GM19043 (cell line): ENCODE measurements at regions not wholly inside any gene's neighbourhood (a gene's known extent, or its start where the extent isn't known, plus 50 kb on each side); places are given as distances from the start of the nearest gene placed in this dataset.

Experiments
- ATAC-seq: cut with Tn5 transposase; IDR thresholded peaks from one replicate; pipeline ENCODE4 v1.9.1; 2021; ENCODE audit warnings: low read depth; ENCODE audit not compliant: unreplicated experiment

DNA sequence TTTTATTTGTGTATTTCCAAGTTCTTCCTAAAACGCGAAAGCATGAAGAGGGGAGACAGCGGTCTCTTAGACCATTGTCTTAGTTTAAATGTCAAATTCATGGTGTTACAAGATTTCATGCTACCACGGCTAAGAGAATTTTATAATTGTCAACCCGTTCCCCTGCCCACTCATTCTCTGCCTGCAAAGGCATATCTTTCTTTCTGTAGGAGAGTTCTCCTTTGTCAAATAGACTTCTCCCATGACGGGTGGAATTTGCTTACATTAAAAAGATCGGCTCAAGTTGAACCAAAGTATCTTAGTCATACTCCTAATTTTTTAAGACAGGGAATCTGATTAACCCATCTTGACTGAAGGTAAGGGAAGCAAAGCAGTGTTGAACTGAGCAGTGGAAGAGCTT lies 539.2 kb downstream of the REEP3 start:
- no peak for ATAC-seq

DNA sequence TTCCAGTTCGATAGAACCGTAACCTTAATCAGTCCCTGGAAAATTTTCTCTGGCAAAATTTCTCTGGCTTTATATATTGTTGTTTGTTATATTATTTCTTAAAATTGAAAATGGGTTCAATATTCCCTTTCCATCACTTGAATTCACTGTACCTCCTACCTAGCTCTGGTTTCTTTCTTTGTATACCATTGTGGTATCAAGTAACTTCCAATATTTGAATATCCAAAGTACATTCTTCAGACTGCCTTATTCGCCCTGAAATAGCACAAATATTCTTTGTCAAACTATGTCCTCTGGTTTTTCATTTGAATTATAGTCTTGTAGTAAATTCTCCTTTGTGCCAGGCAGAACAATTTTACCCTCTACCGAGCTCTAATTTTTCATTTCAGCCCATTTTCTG lies 541.6 kb downstream of the REEP3 start:
- ATAC-seq, result no peak

DNA sequence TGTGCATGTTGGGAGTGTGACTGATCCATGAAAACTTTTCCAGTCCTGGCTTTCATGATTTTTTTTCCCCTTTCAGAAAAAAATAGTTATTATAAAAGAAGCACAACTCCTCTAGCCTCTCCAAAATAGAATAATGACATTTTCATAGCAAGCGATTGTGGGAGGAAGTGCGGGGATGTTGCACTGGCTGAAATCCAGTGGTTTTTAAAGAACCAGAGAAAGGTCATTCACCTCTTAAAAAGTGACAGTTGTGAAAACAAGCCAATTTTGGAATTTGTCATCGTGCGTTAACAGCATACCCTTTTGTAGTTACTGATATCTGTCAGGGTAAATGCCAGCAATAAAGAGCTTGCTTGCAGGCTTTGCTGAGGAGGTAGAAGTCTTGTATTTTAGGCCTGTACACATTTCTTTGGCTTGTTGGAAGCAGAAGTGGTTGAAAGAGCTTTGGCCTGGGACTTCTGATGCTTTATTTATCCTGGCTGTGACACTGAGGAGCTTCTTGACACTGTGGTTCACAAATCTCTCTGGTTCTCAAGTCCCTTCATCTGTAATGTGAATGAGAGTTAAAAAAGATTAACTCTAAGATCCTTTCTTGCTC lies 545.9 kb downstream of the REEP3 start:
- ATAC-seq, result no peak

DNA sequence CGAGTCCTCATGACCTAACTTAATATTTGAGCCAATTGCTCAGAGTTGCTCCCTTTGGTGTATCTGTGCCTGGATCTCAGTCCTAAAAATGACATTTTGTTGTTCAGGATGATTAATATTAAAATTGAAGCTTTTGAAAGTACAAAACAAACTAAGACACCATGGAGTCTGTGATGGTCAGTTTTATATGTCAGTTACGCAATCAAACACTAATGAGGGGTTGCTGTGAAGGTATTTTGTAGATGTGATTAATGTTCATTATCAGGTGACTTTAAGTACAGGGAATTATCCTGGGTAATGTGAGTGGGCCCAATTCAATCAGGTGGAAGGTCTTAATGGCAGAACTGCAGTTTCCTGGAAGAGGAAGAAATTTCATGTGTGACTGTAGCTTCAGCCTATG lies 546.7 kb downstream of the REEP3 start:
- ATAC-seq, result no peak

DNA sequence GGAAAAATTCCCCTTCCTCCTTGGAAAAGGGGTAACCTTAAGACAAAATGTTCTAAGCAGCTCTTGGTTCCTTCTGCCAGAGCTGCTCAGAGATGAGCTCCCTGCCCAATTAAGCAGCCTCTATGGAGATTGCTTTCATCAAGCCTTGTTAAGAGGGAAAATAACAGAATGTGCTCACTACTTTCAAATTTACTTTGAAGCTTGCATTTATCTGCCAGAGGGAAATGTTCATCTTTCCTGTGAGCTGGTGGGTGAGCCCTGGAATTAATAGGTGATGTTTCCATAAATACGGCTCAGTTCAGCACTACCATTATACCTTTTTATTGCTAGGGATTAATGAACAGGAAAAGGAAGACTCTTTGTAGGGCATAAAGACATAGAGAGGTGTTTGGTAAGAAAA lies 549.0 kb downstream of the REEP3 start:
- ATAC-seq, result no peak

DNA sequence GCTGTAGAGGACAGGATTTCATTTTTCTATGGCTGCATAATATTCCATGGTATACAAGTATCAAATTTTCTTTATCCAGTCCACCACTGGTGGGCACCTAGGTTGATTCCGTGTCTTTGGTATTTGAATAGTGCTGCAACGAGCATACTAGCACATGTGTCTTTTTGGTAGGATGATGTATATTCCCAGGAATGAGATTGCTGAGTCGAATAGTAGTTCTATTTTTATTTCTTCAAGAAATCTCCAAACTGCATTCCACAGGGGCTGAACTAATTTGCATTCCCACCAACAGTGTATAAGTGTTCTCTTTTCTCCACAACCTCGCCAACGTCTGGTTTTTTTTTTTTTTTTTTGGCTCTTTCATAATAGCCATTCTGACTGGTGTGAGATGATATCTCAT lies 550.0 kb downstream of the REEP3 start:
- ATAC-seq, result no peak

DNA sequence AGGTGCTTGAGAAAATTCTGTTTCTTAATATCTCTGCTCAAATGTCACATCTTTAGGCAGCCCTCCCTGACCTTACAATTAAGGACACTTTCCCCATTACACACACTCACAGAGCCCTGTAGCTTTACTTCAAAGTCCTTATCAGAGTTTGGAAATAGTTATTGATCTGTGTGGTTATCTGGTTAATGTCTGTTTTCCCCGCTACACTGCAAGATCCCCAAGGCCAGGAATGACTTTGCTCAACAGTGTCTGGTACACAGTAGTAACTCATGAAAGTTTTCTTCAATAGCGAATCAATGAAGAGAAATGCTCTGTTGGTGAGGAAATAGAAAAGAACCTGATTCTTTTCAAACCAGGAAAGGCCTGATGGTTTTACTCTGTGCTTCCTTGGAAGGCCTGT lies 554.4 kb downstream of the REEP3 start:
- ATAC-seq, result no peak

DNA sequence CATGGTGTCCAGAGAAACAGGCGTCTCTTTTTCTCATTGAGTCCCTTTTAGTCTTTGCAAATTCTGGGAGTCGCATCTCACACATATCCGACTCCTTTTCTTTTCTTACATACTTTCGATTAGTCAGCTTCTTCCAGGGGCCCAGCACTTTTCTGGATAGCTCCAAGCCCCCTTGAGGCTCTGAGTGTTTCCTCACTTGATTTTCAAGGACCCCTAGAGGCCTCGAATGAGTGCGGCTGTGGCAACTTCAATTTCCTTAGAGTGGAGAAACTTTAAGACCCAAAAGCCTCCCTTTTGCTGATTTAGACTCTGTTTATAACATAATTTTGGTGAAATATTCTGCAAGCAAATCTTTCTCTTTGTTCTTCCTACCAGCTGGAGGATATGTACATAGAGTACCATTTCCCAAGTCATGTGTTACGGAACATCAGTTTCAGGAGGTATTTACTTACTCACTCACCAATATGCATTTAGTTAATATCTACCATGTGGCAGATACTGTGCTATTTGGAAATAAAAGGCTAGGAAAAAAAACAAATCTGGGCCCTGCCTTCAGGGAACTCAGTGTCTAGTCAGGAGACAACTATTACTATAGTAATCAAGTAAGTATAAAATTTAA lies 555.2 kb downstream of the REEP3 start:
- ATAC-seq, result no peak

DNA sequence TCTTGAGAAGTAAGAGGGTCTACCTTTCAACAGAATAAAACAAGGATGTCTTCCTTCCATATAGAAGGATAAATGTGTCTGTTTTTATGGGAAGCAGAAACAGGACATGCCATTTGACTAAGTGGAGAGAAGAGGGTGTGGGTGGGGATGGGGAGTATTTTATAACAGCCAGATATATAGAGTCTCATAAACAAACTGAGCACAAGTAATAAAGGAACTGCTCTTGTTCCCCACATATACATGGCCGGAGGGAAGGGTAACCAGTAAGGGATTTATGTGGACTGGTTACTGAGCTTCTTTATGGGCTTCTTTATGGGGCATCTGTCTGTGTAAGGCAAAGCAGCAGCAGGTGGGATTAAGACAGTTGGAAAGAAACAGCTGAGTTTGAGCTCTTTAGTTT lies 558.1 kb downstream of the REEP3 start:
- ATAC-seq, result no peak

DNA sequence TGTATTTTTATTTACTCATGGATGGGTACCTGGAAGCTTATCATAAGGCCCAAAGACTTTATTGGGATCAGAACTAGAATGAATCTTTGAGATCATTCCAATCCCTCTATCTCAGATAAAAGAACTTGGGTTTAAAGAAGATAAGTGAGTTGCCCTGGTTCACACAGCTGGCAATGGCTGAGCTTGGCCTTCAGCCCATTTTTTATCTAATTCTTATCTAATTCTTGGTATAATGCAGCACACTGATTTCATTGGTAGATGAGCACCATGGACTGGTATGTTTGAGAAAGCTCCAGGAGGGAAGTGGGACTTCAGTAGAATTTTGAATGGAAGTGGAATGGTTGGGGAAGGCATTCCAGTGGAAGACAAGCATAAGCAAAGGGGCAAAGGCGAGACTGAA lies 558.9 kb downstream of the REEP3 start:
- ATAC-seq, result no peak

DNA sequence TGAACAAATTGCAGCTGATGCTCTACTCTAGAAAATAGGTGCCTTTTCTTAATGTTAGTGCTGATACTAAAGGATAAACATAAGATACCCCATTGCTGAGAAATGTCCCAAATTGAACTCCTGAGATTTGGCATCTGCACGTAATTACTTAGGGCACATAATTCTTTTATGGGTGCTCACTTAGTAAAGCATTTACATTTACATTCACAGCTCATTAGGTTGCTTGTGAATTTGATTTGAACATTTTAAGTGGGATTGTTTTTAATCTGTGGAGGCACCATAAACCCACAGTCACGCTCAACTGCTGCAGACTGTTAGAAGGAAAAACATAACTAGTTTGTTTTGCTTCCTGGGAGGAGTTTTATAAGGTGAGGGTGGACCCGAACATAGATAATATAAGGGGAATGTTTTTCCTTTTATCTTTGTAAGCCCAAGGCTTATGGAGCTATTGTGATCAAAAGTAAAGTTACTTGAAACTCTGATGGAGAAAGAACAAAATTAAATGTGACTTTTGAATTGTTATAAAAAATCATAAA lies 560.8 kb downstream of the REEP3 start:
- ATAC-seq, result no peak

DNA sequence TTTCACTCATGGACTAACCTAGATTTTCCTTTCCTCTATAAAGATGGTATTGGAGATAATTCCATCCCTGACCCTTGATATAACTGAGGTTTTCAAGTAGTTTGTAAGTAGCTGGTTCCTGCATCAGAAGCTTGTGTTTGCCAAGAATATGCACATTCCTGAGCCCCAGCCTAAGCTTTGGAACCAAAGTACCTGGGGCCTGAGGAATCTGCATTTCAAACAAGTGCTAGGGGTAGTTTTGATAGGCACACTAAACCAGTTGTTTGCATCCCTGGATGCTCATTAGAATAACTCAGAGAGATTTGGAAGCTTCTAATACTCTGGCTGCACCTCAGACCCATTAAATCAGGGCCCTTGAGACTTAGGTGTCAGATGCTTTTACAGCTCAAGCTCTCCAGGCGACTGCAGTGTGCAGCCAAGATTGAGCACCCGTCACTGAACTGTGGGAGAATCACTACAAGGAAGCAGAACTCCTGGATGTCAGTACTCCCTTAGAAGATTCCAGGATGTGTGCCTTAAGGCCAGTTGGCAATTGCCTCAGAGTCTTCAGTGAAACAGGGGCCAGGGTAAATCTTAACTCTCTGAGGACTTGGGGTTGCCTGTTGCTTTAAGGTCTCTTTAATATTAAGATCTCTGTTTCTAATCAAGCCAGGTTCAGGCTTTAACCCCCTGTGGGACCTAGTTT lies 565.0 kb downstream of the REEP3 start:
- ATAC-seq, result no peak

DNA sequence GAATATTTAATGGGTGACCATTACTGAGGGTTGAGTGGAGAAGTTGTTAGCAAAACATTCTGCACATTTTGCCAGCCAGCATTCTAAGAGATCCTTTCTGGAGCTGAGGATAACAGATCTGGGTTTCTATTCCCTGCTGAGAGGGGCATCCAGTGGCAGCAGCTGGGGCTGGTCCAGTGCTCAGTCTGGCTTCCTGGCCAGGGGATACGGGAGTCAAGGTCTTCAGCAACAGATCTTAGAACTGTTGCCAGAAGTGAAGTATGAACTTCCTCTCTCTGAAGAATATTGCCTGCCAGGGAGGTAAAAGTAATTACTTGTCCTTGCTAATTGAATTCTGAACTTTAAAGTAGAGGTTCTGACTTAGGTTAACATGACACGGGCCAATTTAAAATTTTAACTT lies 568.4 kb downstream of the REEP3 start:
- no peak for ATAC-seq

DNA sequence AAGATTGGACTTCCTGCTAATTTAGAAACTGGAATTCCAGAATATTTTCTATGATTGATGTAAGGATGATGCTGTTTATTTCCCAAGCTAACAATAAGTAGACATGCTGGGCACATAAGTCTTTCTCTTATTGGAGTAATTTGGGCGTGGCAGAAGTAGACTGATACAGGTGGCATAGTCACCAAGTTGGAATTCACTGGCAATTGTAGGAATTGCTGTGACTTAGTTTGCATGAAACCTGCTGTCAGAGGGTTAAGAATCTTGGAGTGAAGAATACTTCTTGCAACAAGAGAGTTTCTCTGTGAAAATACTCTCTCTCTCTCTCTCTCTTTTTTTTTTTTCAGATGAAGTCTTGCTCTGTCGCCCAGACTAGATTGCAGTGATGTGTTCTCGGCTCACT lies 569.7 kb downstream of the REEP3 start:
- ATAC-seq, result no peak

DNA sequence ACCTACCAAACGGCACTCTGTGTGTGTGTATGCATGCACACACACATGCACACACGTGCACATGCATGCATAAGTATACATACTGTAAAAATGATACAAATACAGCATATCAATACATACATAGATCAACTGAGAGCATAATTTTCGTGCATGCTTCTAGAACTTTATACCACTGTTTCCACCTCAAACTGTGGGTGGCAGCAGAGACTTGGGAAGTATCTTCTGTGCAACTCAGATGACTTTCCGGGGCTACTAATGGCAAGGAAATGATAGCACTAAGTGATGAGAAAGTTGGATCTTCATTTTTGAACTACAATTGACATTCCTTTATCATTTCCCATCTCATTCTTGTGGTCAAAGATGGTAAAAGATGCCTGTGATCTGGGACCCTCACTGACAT lies 570.7 kb downstream of the REEP3 start:
- ATAC-seq, result no peak

DNA sequence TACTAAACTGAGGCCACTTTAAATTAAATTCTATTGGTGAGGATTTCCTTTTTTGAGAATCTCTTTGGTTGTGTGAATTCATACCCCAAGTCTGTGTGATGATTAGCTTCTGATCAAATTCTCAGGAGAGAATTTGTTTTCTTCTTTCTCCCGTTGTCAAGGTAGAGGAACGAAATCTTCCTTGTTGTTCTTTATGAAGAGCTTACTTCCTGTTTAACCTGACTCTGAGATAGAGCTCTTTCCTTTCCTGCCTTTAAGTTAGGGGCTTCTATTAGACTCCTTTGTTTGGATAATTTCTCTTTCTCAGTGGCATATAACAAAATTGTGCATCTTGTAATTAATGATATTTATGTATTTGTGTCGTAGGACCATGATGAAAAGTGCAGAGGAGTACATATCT lies 572.1 kb downstream of the REEP3 start:
- no peak for ATAC-seq

DNA sequence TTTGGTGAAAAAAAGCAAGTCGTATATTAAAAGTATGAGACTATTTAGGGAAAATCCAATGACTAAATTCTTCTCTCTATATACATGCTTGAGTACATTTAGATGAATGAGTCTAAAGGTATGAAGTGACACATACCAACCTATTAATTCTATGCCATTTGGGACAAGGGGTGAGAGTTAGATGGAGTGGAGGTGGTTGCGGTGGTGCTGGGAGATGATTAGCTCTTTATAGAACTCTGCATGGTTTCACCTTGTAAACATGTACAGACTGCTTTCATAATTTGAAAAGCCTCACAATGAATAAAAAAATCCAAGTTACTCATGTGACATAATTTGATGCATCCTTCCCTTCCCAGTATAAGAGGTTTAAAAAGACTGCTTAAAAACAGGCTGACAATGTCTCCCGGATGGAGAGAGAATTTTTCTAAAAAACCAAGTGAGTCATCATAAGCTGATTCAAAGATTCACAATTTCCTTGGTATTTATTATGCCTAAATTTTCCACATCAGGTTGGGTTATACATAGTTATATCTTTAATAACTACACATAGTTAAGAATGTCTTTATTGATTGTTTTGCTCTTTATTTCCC lies 572.8 kb downstream of the REEP3 start:
- ATAC-seq, result no peak

DNA sequence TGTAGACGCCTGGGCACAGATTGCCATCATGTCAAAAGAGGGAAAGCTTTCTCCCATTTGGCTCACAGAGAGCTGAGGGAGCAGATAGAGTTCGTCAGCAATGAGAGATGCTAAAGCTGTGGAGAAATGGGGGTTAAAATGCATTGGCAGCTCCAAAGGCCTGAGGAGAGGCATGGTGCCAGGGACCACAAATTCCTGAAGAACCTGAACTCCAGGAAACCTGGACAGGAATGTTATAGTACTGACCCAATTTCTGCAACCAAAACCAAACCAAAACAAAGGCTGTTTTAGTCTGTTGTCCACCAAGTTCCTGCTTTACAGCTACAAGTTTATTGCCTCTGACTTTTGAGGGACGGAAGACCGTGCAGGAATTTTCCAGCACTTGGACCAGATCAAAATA lies 575.7 kb downstream of the REEP3 start:
- ATAC-seq, result no peak

DNA sequence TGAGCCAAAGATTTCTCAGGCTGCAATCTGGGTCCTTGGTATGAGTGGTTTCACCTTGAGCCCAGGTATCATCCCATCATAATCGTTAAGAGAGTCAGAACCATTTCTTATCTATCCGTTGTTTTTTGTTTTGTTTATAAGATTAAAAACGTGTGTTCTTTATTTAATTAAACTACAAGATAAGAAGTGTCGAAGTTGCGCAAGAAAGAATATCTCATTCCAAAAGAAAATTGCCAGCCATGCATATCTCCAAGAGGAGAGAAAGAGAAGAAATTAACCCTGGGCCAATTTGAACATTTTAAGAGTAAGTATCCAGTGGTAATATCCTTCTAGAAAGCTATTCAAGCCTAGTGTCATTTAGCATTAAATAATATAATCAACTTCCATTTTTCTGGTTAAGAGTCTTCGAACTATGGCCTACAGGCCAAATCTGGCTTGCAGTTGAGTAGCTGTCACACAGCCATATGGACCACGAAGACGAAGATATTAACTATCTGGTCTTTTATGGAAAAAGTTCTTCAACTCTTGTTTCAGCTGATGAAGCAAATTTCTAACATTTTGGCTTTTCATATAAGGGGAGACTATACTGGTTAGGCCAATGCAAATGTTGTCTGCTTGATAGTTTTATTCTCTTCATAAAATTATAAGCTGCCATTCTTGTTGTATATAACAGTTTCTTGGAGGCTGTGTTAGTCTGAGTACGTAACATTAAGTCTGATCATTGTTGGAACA lies 576.4 kb downstream of the REEP3 start:
- ATAC-seq, result no peak

DNA sequence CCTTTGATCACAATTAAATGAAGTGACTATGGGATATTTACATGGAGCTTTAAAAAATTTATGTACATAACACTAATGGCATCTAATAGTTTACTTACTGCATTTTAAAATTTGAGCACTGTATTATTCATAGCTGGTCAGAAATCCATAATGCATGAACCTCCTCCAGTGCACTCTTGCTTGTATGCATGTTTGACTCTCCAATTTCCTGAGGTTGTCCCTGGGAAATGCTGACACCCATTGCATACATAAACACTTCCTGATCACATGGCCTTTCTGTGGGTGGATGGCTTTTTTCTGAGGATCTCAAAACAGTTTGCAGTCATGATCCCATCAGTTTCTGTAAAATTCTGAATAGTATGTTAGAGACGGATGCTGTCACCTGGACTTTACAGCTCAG lies 577.8 kb downstream of the REEP3 start:
- ATAC-seq, result no peak
